Head of caudate nucleus (tissue), 42 donors: ENCODE measurements at regions not wholly inside any gene's neighbourhood (a gene's known extent, or its start where the extent isn't known, plus 50 kb on each side); places are given as distances from the start of the nearest gene placed in this dataset.
"Not testable (repeated sequence)": the region's sequence is repeated elsewhere in the genome, so short reads cannot be mapped to it uniquely, and the experiment has no call there.

ENCODE experiments used
- DNase-seq, 42 donors: peaks; one replicate each; pipeline versions ENCODE4 v3.0.0 to v3.0.0-alpha.2; 2020 to 2021; ENCODE audit warnings: mixed read lengths in 7 of 42
- intact Hi-C: fragments of 100-400 bp; cut with DNase I; formaldehyde crosslinking; loops from one replicate; pipeline ENCODE4 v1.15.0; 2022

DNA sequence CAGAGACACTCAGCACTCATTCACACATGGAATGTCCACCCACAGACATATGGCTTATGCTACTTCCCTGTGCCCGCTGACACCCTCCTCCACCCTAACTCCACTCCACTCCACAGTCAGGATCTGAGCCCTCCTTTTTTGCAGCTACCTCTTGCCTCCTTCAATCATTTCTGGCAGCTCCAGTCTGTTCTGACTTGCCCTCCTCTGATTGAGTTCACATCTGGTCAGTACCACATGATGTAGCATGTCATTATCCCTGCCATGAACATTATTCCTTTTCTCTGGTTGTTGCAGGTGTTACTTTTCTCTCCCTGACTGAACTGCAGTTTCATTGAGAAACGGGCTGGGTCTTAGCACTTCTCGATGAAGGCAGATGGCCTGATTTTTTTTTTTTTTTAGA is 130.1 kb upstream of the EGR2 start:
- DNase-seq: no peak
- intact Hi-C loops: no loop called here

- intact Hi-C loops: no loop called here
Measured at GRCh38 chr10:62939698-62940097, 123.5 kb upstream of the EGR2 start.

DNA sequence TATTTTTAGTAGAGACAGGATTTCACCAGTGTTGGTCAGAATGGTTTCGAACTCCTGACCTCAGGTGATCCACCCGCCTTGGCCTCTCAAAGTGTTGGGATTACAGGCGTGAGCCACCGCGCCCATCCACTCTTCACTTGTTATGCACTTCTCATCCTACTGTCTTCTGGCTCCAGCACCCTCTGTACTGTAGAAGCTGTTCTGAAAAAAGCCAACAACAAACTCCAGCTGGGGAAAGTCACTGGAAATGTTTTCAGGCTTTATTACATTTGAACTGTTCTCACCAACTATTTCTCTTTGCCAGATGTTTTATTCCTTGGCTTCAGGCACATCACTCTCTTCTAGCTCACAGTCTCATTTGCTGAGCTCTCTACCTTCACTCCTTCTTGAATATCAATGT is 122.5 kb upstream of the EGR2 start:
- no peak for DNase-seq
- intact Hi-C loops: no loop called here

More at GRCh38 chr10:62939698-62940097, 123.5 kb upstream of the EGR2 start:
- DNase-seq: no peak

GRCh38 chr10:62937674-62938073 is 121.5 kb upstream of the EGR2 start:
- intact Hi-C loops: no loop called here
- DNase-seq: no peak

DNA sequence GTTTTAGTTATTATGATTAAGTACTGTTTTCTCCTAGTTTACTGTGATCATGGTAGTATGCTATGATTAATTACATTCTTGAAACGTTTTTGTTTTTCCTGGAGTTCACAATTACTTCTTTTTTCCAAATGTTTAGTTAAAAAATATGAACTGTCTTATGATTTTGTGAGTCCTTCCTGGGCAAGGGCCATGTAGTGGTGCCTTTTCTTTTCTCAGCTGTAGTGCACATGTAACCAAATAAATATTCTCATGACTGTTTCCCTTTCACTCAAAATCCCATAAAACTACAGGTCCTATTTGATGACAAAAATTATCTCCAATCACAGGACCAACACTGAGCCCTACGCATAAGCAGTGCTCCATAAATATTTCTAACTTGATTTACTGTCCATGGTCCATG is 118.9 kb upstream of the EGR2 start:
- intact Hi-C loops: no loop called here
- DNase-seq: no peak

DNA sequence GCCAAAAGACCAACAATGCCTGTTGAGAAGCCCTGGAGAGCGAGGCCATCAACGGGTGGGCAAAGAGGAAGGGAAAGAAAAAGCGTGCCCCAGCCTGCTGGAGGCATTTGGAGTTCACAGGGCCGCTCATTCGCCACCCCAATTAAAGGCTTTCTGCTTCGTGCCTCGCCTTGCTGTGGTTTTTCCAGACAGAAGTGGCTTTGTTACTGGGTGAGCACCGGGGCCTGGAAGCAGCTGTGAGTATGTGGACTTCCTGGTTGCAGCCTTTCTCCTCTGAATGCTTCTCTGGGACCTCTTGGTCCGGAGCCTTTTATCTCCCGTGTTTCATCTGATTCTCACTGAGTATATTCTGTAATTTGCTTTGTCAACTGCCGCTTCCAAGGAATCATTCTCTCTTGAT is 118.1 kb upstream of the EGR2 start:
- intact Hi-C loops: no loop called here
- peak in 26 of 42 donors; percentile 4 to 47 (median 18) for DNase-seq

- intact Hi-C loops, DNase-seq: not testable (repeated sequence)
Measured at GRCh38 chr10:62928763-62929162, 112.6 kb upstream of the EGR2 start.

GRCh38 chr10:62926407-62926806 is 110.2 kb upstream of the EGR2 start:
- DNase-seq: no peak
- intact Hi-C loops: no loop called here

DNA sequence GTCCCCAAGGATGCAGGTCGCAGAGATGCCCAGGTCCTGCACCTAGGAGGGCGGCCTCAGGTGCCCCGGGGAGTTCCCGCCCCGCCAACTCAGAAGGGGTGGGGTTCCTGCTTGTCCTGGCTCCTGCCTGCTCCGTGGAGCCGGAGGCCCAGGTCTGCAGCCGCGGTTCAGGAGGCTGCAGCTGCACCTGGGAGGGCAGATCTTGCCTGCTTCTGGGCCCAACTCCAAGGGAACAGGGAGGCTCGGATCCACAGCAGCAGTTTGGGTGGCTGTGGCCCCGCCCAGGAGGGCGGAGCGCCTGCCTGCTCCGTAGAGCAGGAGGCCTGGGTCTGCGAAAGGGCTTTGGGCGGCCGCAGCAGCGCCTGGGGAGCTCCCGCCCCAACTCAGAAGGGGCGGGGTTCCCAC is 108.2 kb upstream of the EGR2 start:
- DNase-seq: no peak

GRCh38 chr10:62919776-62920175 is 103.6 kb upstream of the EGR2 start:
- intact Hi-C loops: no loop called here
- no peak for DNase-seq

More for the DNA sequence above, 108.2 kb upstream of the EGR2 start:
- intact Hi-C loops: no loop called here

DNA sequence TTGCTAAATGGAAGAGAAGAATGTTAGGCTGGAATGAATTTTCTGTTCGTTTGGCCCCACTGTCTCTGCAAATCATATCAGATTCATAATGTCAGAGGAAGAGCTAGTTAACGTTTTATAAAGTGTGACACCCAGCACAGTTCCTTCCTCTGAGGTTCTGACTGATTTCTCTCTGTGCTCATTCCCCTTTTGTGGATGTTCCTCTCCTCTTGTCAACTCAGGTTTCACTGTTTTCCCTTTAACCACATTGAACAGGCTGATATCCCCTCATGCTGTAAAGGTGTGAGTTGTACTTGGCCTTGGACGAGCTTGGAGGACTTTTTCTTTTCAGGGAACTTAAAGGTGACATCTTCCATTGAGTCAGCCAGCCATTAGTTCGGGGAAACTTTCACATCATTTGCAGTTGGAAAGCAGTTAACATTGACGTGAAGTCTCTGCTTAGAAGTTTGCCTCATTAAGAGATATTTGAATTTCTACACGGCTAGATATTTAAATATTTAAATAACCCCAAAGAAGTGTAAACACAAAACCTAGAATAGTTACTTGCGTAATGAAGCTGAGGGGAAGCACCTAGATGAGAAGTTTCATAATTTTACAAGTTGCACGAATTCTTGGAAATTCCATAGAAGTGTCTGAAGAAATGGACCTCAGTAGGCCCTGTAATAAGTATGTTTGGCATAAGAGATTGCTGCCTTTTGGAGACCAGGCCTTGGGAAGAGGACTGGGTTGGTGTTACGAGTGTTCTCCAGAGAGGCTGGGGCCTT is 101.5 kb upstream of the EGR2 start:
- DNase-seq: no peak
- intact Hi-C loops: no loop called here

- DNase-seq: no peak
- intact Hi-C loops: no loop called here
Measured at GRCh38 chr10:62916141-62916603, 100.0 kb upstream of the EGR2 start.

GRCh38 chr10:62915158-62915557 is 99.0 kb upstream of the EGR2 start:
- no peak for DNase-seq
- intact Hi-C loops: no loop called here

DNA sequence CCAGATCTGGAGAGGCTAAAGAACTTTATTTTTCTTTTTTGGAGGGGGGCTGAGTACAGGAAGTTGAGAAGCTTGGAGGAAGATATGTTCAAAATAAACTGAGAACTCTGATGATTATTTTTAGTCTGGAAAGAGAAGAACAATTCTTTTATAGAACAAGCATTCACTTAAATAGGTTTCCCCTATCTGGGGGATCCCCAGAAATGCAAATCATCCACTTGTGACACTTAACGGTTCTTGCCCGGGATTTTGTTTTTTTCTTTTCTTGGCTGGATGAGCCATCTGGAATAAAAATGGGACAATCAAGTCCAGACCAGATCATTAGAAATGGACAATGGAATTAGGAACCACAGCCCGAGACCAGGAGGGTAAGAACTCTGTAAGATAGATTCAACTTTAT is 95.9 kb upstream of the EGR2 start:
- DNase-seq: no peak
- intact Hi-C loops: no loop called here

GRCh38 chr10:62911210-62911963 is 95.2 kb upstream of the EGR2 start:
- DNase-seq: peak in 31 of 42 donors; percentile 4 to 77 (median 41)
- intact Hi-C loops: no loop called here

DNA sequence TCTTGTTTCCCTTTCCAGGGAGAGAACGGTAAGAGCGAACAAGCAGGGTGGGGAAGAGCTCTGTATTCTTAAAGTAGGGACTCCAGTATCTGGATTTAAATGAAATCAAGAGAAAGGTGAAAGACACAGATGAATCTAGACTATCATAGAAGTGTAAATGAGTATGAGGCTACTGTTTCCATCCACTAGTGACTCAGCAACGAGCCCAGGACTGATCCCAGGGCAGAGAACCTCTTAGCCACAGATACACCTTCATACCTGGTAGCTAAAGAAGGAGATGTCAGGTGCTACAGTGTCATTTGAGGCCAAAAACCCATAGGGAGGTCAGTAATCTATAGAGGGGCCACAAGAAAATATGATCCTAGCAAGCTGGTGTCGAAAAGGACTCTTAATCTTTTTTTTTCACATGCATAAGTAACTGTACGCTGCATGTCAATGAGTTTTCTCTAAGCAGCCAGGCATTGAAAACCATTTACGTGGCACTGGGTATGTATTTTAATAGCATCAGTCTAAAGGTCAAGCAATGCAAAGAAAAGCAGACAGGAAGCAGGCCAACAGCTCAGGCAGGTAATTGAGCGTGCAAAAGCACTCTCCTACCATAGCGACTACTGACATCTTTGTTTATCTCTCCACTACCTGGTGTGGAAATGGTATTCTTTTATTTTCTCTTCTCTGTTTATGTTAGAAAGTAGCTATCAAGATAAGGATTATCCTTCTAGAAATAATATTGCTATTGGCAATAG is 91.5 kb upstream of the EGR2 start:
- DNase-seq: no peak
- intact Hi-C loops: no loop called here

DNA sequence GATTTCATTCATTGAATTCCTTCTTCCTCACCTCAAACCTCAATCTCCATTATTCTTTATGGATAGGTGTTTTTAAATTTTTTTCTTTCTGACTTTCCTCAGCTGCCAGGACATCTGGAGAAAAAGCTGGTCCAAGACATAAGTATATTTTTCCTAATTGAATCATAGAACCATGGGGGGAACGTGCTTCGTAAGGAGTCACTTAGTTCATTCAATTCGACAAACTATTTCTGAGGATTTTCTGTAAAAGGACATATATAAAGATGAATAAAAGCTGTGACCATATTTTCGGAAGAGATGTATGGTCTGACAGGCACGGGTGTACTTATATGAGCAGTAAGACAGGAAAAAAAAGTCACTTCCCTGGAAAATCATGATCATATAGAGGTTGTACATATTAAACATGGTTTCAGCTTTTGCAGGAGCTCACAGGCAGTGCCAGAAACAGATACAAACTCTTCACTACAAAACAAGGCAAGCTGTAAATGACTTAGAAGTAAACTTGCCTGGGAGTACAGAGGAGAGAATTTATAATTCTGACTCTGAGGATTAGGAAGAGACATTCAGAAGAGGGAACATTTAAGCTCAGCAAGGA is 88.2 kb upstream of the EGR2 start:
- intact Hi-C loops: no loop called here
- no peak for DNase-seq

GRCh38 chr10:62903828-62904227 is 87.7 kb upstream of the EGR2 start:
- no peak for DNase-seq
- intact Hi-C loops: no loop called here

DNA sequence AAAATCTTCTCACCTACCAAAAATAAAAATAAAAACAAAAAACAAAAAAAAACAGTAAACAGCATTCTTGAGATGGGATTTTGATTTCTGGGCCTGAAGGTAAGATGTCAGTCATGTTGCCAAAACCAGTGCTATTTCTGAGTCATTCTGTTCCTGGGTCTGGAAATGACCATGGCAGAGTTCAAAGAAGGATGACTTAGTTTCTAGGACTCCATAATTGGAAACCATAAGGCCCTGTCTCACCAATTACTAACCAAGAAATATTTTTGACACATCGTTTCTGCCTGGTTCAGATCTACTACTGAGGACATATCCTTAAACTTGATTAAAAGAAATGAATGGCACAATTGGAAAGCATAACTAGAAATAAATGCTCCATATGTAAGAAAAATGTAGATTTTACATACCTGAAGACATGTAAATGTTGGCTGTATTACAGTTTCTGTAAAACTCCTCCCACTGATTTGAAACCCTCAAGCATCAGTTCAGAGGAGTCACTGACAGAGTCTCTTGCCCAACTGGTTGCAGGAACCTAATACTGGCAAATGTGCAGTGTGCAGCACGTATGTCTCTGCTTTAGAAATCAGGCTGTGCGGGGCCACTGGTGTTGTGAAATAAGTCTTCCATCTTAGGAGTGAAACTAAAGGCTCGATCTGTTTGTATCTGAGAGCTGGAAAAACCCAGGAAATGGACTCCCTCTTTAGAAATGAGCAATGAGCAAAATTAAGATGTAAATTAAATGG is 84.8 kb upstream of the EGR2 start:
- intact Hi-C loops: no loop called here
- no peak for DNase-seq
